ENCODE measurements at regions not wholly inside any gene's neighbourhood (a gene's known extent, or its start where the extent isn't known, plus 50 kb on each side); places are given as distances from the start of the nearest gene placed in this dataset.

DNA sequence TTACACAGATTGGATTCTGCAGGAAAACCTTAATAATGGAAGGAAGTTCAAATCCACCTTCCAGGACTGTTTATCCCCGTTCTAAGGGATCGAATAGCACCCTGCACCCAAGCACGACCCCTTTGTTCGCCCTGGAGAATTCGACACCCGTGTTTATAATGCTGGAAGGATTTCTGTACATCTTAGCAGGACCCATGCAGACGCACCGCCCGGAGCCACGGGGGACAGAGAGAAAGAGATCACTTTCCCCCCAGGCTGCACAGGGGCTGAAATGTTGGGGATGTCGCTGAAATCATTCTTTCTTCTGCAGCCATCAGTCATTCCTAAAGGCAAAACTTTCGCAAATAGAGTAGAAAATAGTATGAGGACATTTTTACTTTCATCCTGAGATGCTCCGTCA, 238.7 kb upstream of the SALL3 start:
- DNase-seq, result no peak

DNA sequence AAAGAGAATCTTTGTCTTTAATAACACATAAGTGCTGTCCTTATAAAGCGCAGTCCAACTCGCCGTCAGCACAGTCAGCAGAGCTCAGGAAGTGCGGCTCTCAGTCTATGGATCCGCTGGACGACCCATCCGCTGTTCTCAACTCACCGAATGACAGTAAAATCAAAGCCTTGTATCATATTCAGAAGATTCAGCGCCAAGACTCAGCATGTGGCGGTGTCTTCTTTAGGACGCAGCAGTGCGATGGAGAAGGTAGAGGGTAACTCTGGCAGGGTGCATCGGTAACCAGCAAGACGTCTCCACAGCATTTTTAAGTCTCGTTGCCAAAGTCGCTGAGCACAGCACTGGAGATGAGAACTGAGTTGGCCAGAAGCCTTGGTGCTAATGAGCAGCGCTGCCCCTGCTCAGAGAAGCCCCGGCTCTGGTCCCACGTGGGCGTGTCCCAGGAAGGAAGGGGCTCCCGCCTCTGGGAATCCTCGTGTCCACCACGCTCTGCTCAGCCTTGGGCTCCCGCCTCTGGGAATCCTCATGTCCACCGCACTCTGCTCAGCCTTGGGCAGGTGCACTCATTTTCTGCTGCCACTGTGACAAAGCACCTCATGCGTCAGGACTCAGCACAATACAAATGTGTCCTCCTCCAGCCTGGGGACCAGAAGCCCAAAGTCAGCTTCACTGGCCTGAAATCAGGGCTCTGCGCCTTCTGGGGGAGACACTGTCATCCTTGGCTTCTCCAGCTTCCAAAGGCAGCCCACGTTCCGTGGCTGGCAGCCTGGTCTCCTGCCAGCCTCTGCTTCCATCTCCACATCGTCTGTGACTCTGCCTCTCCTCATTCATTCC, 238.0 kb upstream of the SALL3 start:
- no peak for DNase-seq

DNA sequence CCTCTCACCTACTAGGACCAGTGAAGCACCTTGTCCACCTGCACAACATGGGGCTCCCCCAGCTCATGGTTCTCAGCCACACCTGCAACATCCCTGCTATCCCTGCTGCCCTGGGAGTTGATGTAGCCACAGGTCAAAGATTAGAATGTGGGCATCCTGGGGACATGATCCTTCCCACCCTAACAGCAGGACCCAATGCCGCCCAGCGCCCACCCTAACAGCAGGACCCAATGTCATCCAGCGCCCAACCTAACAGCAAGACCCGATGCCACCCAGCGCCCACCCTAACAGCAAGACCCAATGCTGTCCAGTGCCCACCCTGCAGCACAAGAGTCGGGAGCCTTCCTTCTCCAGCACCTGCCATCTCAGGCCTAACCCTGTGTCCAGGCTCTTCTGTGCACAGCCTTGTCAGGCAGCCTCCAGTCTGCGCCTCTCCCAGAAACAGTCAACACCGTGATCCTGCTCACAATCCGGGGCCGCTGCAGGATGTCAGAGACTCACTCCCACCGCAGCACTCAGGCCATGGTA, 237.3 kb upstream of the SALL3 start:
- no peak for DNase-seq

DNA sequence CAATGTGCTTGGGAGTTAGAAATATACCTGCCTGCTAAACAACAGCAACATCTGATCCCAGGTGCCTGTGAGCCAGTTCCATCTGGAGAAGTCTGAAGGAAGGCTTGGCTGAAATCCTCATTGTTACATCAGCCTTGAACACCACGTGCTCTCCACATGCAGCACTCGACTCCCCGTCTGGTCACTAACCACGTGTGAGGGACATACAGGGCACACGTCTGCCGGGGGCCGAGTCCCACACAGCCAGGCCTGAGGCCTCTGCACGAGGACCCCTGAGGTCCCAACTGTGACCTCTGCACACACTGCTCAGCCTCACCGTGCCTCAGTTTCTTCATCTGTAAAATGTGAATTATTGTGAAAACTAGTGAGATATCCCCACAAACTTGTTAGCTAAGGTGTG, 236.5 kb upstream of the SALL3 start:
- no peak for DNase-seq

DNA sequence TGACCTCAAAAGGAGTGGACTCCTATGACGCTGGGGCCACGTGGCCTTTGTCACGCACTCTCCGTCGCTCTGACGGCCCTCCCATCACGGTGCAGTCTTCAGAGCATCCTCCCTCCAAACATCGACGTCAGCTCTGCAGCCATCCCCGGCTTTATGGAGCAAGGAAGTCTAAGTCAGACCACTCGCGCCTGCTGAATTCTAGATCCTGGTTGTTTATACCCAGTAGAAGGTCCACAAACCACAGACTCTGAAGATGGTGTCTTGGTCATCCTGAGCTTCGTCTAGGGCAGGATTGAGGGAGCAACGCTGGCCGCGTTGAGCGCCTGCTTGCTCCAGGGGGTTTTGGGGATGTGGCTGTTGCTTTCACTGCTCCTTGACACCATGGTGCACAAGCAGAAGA, 228.0 kb upstream of the SALL3 start:
- no peak for DNase-seq

DNA sequence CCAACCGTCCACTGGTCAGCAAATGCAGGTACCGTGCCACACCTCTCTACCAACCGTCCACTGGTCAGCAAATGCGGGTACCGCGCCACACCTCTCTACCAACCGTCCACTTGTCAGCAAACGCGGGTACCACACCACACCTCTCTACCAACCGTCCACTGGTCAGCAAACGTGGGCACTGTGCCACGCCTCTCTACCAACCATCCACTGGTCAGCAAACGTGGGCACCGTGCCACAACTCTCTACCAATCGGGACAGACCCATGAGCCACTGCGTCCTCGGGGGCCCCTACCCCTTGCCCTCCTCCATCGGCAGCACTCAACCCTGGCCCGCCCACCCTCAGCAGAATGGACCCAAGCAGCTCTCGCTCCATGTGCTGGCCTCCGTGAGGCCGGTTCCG, 226.4 kb upstream of the SALL3 start:
- no peak for DNase-seq

DNA sequence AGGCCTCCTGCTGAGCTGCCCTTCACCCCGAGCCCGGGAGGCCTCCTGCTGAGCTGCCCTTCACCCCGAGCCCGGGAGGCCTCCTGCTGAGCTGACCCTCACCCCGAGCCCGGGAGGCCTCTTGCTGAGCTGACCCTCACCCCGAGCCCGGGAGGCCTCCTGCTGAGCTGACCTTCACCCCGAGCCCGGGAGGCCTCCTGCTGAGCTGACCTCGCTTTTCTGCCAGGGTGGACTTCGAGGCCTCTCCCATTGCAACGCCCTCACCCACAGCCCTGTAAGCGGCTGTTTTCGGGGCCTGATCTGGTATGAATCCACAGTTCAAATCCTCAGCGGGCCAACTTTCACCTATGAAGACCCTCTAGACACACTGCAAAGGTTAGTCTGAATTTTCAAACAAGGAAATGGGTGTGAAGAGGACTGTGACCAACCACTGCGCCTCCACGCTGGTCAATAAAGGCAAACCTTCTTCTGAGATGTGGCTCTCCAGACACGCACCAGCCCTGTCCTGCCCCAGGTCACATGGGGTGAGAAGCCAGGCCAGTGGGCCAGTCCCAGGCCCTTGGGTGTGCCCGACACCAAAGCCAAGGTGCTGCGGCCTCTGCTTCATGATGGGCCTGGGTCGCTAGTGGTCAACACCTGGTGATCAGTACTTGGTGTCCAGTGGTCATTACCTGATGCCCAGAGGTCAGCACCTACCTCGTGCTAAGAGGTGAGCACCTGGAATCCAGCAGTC, 225.1 kb upstream of the SALL3 start:
- DNase-seq, result no peak

DNA sequence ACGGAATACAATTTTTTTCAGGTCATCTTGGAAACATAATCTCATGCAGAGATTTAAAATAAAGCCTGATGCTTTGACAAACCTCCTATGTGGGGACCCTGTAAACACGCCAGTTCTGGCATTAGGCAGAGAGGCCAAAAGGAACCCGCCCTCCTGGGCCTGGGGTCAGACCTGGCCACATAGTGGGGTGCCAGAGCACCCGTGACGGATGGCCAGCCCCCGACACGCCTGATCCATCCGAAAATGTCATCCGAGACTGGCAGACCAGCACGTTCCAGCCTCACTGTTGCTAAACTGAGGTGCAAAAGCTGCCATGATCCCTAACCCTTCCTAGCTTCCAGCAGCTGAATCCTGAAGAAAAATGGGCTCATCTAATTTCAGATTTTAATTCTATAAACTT, 222.6 kb upstream of the SALL3 start:
- DNase-seq, result no peak

DNA sequence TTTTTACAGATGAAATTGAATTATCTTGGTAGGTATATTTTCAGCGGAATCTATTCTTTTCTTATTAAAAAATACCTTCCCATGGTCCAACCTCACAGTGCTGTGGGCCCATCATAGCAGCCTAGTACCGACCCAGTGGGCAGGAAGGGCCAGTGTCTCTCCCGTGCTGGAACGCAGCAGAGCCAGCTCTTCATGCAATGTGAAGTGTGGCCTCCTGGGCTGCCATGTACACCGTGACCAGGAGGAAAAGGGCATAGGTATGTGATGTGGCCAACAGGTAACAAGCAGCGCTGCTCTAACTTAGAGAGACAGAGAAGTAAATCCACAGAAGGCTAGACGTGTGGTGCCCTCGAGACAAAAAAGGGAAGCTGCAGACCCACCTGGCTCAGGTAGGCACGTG, 221.1 kb upstream of the SALL3 start:
- DNase-seq, result no peak

DNA sequence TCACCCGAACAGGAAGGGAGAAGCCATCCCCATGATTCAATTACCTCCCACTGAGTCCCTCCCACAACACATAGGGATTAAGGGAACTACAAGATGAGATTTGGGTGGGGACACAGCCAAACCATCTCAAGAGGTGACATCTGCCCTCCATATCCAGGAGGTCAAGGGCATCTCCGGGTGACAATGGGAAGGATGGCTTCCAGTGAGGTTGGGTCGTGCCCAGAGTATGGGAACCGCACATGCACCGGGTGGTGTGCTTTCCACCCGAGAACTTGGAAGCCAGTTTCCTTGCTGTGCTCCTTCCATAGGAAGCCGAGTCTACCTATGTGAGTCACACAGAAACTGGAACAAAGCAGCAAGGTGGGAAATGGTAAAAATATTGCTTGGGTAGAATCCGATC, 216.9 kb upstream of the SALL3 start:
- no peak for DNase-seq

DNA sequence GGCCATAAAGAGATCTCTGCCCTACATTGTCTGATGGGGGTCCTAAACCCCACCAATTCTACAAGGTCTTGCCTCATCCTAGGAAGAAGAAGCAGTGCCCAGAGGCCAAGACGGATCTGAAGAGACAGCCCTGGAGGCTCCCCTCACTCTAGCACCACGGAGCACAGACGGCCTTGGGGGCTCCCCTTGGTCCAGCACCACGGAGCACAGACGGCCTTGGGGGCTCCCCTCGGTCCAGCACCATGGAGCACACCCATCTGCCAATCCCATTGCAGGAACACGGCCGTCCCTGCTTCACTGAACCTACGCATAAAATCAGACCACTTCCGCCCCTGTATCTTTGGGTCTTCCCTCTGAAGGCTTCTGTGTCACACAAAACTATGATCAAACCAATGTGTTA, 215.1 kb upstream of the SALL3 start:
- DNase-seq, result no peak

DNA sequence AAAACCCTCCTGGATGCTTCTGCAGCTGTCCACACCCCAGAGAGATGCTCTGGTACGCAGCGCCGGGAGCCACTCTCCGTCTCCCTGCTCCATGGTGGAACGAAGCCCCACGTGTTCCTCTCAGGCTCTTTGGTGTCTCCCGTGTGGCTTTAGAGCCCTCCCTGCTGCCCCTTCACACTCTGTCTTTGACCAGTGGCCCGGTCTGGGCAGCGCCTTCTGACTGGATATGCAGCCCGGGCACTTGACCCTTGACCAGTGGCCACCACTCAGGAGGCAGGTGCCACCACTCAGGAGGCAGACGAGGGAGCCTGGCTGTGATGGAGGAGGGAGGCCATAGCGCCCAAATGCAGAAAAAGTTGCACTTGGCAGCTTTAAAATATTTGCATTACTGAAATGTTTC, 214.5 kb upstream of the SALL3 start:
- no peak for DNase-seq

DNA sequence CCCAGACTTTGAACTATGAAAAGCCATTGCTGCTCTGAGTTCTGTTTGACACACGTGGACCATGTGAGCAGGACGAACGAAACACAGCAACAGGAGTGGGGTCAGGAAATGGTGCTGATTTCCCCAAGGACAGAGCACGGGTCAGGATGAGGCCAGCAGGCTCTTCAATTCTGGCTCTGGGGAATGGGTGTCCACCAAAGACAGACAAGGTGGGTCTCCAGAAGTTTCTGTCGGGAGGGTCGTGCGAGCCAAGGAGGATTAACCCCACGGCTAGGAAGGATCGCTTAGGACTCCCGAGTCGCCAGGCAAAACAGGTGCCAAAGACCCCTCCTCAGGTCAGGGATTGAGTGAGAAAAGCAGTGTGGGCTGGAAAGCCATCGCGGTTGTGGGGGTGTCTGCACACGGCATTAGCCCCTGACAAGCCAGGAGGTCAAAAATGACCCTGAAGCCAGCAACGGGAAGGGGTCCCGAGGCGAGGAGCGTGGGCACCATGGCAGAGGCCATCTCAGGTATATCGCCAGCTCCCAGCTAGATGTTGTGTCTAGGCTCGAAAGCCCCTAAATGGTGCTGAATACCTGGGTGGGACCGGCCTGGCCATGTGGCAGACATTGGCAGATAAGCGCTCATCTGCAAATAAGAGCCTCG, 213.9 kb upstream of the SALL3 start:
- DNase-seq, result no peak

DNA sequence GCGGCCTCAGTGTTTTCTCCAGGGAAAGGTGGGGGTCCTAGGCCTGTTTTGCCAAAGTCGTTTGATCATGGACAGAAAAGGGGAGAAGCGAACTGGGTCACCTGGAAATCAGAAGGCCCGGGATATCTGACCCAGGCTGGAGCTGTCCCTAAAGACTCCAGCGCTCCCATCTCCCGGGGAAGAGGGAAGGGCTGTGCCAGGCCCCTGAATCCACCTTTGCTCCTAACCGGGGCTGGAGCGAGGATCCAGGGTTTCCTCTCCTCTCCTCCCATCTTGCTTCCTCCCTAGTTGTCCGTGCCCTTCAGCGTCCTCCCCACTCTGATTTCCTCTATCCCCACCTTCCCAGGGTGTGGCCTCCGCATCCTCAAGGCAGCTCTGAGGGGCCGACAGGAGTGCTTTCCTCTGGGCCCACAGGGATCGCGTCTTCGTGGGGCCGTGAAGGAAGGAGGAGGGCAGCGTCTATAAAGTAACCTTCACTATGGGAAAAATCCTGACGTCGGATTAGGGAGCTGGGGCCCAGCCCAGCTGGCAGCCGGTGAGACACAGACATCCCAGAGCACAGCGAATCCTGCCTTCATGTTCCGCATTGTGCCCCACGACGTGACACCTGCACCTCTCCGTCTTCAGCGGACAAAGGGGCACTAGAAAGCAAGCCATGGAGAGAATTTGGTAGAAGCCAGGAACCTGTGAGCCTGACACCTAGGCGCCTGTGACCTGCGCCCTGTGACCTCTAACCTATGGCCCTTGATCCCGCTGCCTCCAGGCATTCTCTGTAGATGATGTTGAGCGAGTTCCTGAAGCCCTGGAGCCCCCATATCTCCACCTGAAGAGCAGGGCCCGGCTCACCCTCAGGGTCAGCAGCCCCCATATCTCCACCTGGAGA, 212.7 kb upstream of the SALL3 start:
- DNase-seq, result no peak

DNA sequence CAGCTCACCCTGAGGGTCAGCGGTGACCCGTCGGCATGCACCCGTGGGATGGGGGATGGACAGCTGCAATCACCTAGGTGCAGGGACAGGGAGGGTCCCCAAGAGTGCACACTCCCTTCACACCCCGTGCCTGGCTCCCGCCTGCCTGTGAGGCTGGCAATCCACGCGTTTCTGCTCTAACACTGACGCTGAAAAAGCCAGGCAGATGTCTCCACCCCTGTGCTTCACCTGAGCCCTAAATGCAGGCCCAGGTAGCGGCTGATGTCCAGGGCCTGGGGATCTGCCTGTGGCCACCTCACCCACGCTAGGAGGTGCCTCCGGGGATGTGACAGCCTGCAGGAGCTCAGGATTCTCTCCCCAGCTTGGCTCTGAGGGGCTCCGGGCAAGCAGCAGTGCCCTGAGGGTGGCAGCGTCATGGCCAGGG, 212.0 kb upstream of the SALL3 start:
- no peak for DNase-seq

DNA sequence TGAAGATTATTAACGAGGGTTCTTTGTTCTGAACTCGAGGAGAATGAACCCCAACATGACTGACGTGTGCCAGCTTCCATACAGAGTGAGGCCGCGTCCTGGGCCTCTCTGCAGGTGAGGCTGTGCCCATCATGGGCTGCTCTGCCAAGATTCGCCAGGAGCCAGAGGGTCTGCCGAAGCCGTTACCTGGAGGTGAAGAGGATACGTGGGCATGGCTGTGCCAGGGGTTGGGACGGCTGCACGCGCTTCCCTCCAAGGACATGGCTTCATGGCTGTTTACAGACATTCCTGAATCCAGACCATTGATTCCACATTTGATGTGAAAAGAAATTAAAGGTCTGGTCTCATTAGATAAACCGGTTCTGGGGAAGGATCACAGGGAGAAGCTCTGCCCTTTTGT, 211.4 kb upstream of the SALL3 start:
- no peak for DNase-seq

DNA sequence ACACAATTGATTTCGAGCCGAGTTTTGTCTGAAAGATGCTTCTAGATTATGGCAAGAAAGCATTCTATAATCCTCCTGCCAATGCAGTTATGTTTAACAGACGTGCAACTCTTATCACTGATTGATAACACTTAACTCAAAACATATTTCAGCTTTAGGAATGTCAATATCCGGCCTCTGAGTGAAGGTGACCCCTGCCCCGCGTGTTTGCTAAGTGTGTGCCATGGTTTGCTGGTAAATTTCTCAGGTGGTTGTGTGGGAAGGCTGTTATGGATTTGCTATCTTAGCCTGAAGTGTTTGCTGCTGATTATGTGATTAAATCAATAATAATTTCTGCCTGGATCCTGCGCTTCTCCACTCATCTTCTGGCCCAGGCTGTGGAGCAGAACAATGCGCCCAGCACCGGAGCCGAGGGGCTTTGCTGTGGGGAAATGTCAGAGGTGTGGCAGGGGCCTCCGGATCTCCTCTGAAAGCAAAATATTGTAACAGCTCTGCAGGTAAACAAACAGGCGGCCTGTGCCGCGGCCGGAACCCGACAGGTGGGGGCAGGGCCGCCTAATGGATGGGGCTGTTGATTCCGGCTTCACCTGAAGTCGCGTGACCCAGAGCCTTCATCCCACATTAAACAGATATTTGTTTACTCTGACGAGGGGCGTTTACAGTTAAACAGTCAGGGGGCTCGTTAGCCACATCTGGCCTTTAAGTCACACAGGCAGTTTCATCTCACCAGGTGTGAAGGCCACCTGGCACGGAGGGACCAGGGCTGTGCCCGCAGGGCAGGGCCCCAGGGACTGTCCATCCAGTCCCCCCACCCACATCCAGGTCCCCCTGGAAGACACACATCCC, 210.7 kb upstream of the SALL3 start:
- DNase-seq, result no peak

DNA sequence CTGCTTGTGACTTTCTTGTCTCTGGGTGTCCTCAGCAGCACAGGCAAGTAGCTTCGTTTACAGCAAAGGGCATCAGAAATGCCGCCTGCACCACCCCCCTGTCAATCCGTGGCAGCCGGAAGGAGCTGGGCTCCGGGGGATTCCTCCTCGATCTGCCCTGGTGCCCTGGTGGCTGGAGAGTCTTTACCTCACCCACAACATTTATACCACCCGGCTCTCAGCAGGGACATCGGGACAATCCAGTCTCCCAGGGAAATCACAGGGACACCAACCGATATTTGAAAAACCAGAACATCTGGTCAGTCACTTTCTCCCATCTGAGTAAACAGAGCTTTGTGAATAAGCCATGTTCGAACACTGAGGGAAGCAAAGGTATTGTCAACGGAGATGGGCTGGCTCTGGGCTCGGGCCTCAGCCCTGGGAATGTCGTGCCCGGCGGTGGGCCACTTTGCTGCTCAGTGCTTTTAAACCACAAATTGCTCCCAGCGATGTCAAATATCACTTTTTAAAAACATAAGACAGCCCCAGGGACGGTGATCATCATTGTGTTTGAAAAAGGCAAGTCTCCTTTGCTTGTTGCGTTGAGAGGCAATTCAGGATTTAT, 210.0 kb upstream of the SALL3 start:
- no peak for DNase-seq

DNA sequence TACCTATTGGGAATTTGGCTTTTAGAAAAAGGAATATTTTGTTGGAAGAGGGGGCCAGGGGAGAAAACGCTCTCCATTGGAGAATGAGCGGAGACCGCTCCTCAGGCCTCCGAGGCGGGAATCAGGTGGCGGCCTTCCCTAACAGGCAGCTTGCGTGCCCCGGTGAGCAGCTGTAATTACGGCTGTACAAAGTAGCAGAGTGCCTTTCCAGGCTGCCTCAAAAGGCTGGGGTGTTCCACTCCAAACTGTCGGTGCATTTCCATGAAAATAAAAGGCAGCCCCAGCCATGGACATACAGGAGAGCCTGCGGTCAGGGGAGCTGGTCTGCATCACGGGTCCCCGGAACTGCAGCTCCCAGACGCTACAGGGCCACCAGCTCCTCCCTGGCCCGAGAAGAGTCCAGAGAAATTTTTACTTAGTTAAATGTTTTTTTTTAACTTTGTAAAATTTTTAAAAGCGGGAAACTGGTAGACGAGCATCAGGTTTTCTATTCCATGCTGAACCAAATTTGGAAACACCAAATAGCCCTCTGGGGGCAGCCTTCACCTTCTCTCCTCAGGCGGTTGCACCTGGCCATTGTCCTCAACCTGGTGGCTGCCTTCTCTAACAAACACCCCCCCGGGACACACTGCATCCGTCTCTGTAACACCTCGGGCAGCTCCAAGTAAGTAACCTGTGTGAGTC, 209.3 kb upstream of the SALL3 start:
- DNase-seq, result no peak

DNA sequence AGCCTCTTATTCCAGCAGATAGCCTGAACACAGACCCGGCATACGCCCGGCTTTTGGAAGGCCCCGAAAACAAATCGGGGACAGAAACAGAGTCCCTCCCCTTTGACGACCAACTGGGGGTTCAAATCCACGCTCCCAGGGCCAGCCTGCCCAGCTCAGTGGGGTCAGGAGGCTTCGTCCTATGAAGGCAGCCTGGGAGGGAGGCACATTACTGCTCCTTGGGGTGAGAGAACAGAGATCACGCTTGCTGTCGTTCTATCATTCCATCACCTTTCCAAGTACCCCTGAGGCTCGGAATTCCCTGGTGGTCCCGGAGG, 208.8 kb upstream of the SALL3 start:
- DNase-seq, result no peak
